ENCODE measurements at regions not wholly inside any gene's neighbourhood (a gene's known extent, or its start where the extent isn't known, plus 50 kb on each side); places are given as distances from the start of the nearest gene placed in this dataset.

- WGBS (ENCODE audit: insufficient coverage) = 100% methylated on average over 2 of the region's 2 CpGs
- Histone ChIP-seq H3K9me3 (ENCODE audit: control extremely low read depth in 1 of 5, control insufficient read depth in 4 of 5, insufficient read depth in 2 of 5, low read depth in 1 of 5, low read length in 4 of 5) (no peaks in the 10 kb centered on the region), H3K36me3 (ENCODE audit: control insufficient read depth in 4 of 4, insufficient read depth in 4 of 4, low read length in 3 of 4) (no peaks in the 10 kb centered on the region), H3K27me3 (replicated peaks in 2 of 5; ENCODE audit: control insufficient read depth in 4 of 5, insufficient read depth in 5 of 5, low read length in 4 of 5) (no peaks in the 10 kb centered on the region), H3K27ac (ENCODE audit: insufficient read depth in 1 of 2, low read depth in 1 of 2, low read length in 2 of 2, poor library complexity in 1 of 2, severe bottlenecking in 2 of 2) (no peak overlapping the region), H3K4me3 (ENCODE audit: control insufficient read depth in 1 of 7, extremely low read depth in 1 of 7, insufficient read depth in 4 of 7, low read depth in 2 of 7, low read length in 6 of 7) (no peak overlapping the region), H3K4me1 (ENCODE audit: control extremely low read depth in 1 of 4, control insufficient read depth in 4 of 4, insufficient read depth in 4 of 4, low read length in 3 of 4) (no peaks in the 10 kb centered on the region)
- DNase-seq = no peak
- ChIA-PET POLR2A (no interaction called here), CTCF (no interaction called here)
These were observed 68.9 kb upstream of the CELF4 start for GRCh38 chr18:37634516-37634915.

DNA sequence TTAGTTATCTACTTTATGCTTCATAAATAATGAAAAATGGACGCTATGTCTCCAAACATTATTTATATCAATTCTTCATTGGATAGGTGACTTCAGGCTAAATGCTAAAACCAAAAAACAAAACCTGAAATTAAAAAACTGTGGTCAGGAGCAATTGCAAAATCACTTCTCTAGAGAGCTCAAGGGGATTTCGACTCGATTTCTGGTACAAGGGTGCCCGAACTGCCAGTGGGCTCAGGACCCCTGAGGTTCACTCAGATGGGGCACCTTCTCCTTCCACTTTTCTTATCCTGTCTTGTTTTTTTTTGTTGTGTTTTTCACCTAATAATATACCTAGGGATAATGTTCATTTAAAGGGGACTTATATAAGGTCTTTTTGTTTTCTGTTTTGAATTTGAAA, 65.8 kb upstream of the CELF4 start:
- no peak for DNase-seq
- Histone ChIP-seq H3K27ac (ENCODE audit: insufficient read depth in 1 of 2, low read depth in 1 of 2, low read length in 2 of 2, poor library complexity in 1 of 2, severe bottlenecking in 2 of 2) (no peak overlapping the region), H3K4me3 (ENCODE audit: control insufficient read depth in 1 of 7, extremely low read depth in 1 of 7, insufficient read depth in 4 of 7, low read depth in 2 of 7, low read length in 6 of 7) (no peak overlapping the region), H3K4me1 (ENCODE audit: control extremely low read depth in 1 of 4, control insufficient read depth in 4 of 4, insufficient read depth in 4 of 4, low read length in 3 of 4) (no peaks in the 10 kb centered on the region), H3K27me3 (replicated peaks in 2 of 5; ENCODE audit: control insufficient read depth in 4 of 5, insufficient read depth in 5 of 5, low read length in 4 of 5) (no peaks in the 10 kb centered on the region), H3K36me3 (ENCODE audit: control insufficient read depth in 4 of 4, insufficient read depth in 4 of 4, low read length in 3 of 4) (no peaks in the 10 kb centered on the region), H3K9me3 (ENCODE audit: control extremely low read depth in 1 of 5, control insufficient read depth in 4 of 5, insufficient read depth in 2 of 5, low read depth in 1 of 5, low read length in 4 of 5) (no peaks in the 10 kb centered on the region)
- POLR2A ChIA-PET = interaction anchor here (0.5 kb wide), 1 partner anchor 783 kb away, joined by 3 read pairs; no protein-coding TSS in a partner anchor
- CTCF ChIA-PET = no interaction called here
- WGBS (ENCODE audit: insufficient coverage) = 92% methylated on average over 3 of the region's 4 CpGs

DNA sequence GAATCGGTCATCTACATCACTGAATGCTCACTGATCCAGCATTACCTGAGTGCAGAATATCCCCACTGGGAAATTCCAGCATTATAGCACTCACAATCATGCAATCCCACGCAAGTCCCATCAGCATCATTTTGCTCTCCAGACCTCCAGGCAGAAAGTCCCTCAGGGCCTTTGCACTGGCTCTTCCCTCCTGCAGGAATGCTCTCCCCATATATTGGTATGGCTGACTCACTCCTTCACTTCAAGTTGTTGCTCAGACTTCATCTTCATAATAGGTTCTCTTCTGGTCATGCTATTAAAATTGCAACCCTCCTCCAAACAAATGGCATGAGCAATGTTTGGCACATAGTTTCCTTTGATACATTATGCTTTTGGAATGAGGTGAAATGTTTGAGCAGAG, 64.7 kb upstream of the CELF4 start:
- Histone ChIP-seq H3K27me3 (replicated peaks in 2 of 5; ENCODE audit: control insufficient read depth in 4 of 5, insufficient read depth in 5 of 5, low read length in 4 of 5) (no peaks in the 10 kb centered on the region), H3K36me3 (ENCODE audit: control insufficient read depth in 4 of 4, insufficient read depth in 4 of 4, low read length in 3 of 4) (no peaks in the 10 kb centered on the region), H3K4me1 (ENCODE audit: control extremely low read depth in 1 of 4, control insufficient read depth in 4 of 4, insufficient read depth in 4 of 4, low read length in 3 of 4) (no peaks in the 10 kb centered on the region), H3K27ac (ENCODE audit: insufficient read depth in 1 of 2, low read depth in 1 of 2, low read length in 2 of 2, poor library complexity in 1 of 2, severe bottlenecking in 2 of 2) (no peak overlapping the region), H3K4me3 (ENCODE audit: control insufficient read depth in 1 of 7, extremely low read depth in 1 of 7, insufficient read depth in 4 of 7, low read depth in 2 of 7, low read length in 6 of 7) (no peak overlapping the region), H3K9me3 (ENCODE audit: control extremely low read depth in 1 of 5, control insufficient read depth in 4 of 5, insufficient read depth in 2 of 5, low read depth in 1 of 5, low read length in 4 of 5) (no peaks in the 10 kb centered on the region)
- no peak for DNase-seq
- ChIA-PET CTCF (no interaction called here), POLR2A (no interaction called here)
- 95% methylated on average over 2 of the region's 2 CpGs for WGBS (ENCODE audit: insufficient coverage)

GRCh38 chr18:37628470-37629220, 63.0 kb upstream of the CELF4 start:
- no peak for DNase-seq
- ChIA-PET CTCF (no interaction called here), POLR2A (no interaction called here)
- Histone ChIP-seq H3K9me3 (ENCODE audit: control extremely low read depth in 1 of 5, control insufficient read depth in 4 of 5, insufficient read depth in 2 of 5, low read depth in 1 of 5, low read length in 4 of 5) (peaks cover 0 to 2% (median 0%) of the 10 kb centered on the region in 5 experiments), H3K4me1 (ENCODE audit: control extremely low read depth in 1 of 4, control insufficient read depth in 4 of 4, insufficient read depth in 4 of 4, low read length in 3 of 4) (no peaks in the 10 kb centered on the region), H3K4me3 (ENCODE audit: control insufficient read depth in 1 of 7, extremely low read depth in 1 of 7, insufficient read depth in 4 of 7, low read depth in 2 of 7, low read length in 6 of 7) (no peak overlapping the region), H3K27me3 (replicated peaks in 2 of 5; ENCODE audit: control insufficient read depth in 4 of 5, insufficient read depth in 5 of 5, low read length in 4 of 5) (no peaks in the 10 kb centered on the region), H3K27ac (ENCODE audit: insufficient read depth in 1 of 2, low read depth in 1 of 2, low read length in 2 of 2, poor library complexity in 1 of 2, severe bottlenecking in 2 of 2) (no peak overlapping the region), H3K36me3 (ENCODE audit: control insufficient read depth in 4 of 4, insufficient read depth in 4 of 4, low read length in 3 of 4) (no peaks in the 10 kb centered on the region)
- WGBS (ENCODE audit: insufficient coverage) = 100% methylated on average over 2 of the region's 3 CpGs

- ChIA-PET POLR2A (interaction anchor here (0.5 kb wide), 1 partner anchor 670 kb away, joined by 3 read pairs; no protein-coding TSS in a partner anchor), CTCF (interaction anchor here (1.4 kb wide), 1 partner anchor 12 kb away, joined by 3 read pairs; no protein-coding TSS in a partner anchor)
- Histone ChIP-seq H3K36me3 (ENCODE audit: control insufficient read depth in 4 of 4, insufficient read depth in 4 of 4, low read length in 3 of 4) (no peaks in the 10 kb centered on the region), H3K4me3 (ENCODE audit: control insufficient read depth in 1 of 7, extremely low read depth in 1 of 7, insufficient read depth in 4 of 7, low read depth in 2 of 7, low read length in 6 of 7) (no peak overlapping the region), H3K9me3 (ENCODE audit: control extremely low read depth in 1 of 5, control insufficient read depth in 4 of 5, insufficient read depth in 2 of 5, low read depth in 1 of 5, low read length in 4 of 5) (peaks cover 0 to 2% (median 0%) of the 10 kb centered on the region in 5 experiments), H3K27me3 (replicated peaks in 2 of 5; ENCODE audit: control insufficient read depth in 4 of 5, insufficient read depth in 5 of 5, low read length in 4 of 5) (peaks cover 0 to 2% (median 0%) of the 10 kb centered on the region in 5 experiments), H3K27ac (ENCODE audit: insufficient read depth in 1 of 2, low read depth in 1 of 2, low read length in 2 of 2, poor library complexity in 1 of 2, severe bottlenecking in 2 of 2) (no peak overlapping the region), H3K4me1 (ENCODE audit: control extremely low read depth in 1 of 4, control insufficient read depth in 4 of 4, insufficient read depth in 4 of 4, low read length in 3 of 4) (no peaks in the 10 kb centered on the region)
- DNase-seq = no peak
- 100% methylated on average over 2 of the region's 2 CpGs for WGBS (ENCODE audit: insufficient coverage)
These were observed 58.7 kb upstream of the CELF4 start for GRCh38 chr18:37624318-37624717.

- peaks cover 0 to 2% (median 2%) of the 10 kb centered on the region in 5 experiments for H3K9me3 ChIP-seq (ENCODE audit: control extremely low read depth in 1 of 5, control insufficient read depth in 4 of 5, insufficient read depth in 2 of 5, low read depth in 1 of 5, low read length in 4 of 5)
- 100% methylated on average over 1 of the region's 4 CpGs for WGBS (ENCODE audit: insufficient coverage)
- peaks cover 0 to 2% (median 0%) of the 10 kb centered on the region in 5 experiments for H3K27me3 ChIP-seq (replicated peaks in 2 of 5; ENCODE audit: control insufficient read depth in 4 of 5, insufficient read depth in 5 of 5, low read length in 4 of 5)
- no peaks in the 10 kb centered on the region for H3K4me1 ChIP-seq (ENCODE audit: control extremely low read depth in 1 of 4, control insufficient read depth in 4 of 4, insufficient read depth in 4 of 4, low read length in 3 of 4)
- DNase-seq = no peak
- H3K36me3 ChIP-seq (ENCODE audit: control insufficient read depth in 4 of 4, insufficient read depth in 4 of 4, low read length in 3 of 4) = no peaks in the 10 kb centered on the region
- ChIA-PET CTCF (no interaction called here), POLR2A (no interaction called here)
- no peak overlapping the region for H3K27ac ChIP-seq (ENCODE audit: insufficient read depth in 1 of 2, low read depth in 1 of 2, low read length in 2 of 2, poor library complexity in 1 of 2, severe bottlenecking in 2 of 2)
- H3K4me3 ChIP-seq (ENCODE audit: control insufficient read depth in 1 of 7, extremely low read depth in 1 of 7, insufficient read depth in 4 of 7, low read depth in 2 of 7, low read length in 6 of 7) = no peak overlapping the region
These were observed 54.4 kb upstream of the CELF4 start for GRCh38 chr18:37619964-37620363.

- Histone ChIP-seq H3K4me1 (ENCODE audit: control extremely low read depth in 1 of 4, control insufficient read depth in 4 of 4, insufficient read depth in 4 of 4, low read length in 3 of 4) (no peaks in the 10 kb centered on the region), H3K27me3 (replicated peaks in 2 of 5; ENCODE audit: control insufficient read depth in 4 of 5, insufficient read depth in 5 of 5, low read length in 4 of 5) (peaks cover 0 to 2% (median 0%) of the 10 kb centered on the region in 5 experiments), H3K27ac (ENCODE audit: insufficient read depth in 1 of 2, low read depth in 1 of 2, low read length in 2 of 2, poor library complexity in 1 of 2, severe bottlenecking in 2 of 2) (no peak overlapping the region), H3K9me3 (ENCODE audit: control extremely low read depth in 1 of 5, control insufficient read depth in 4 of 5, insufficient read depth in 2 of 5, low read depth in 1 of 5, low read length in 4 of 5) (peaks cover 0 to 2% (median 0%) of the 10 kb centered on the region in 5 experiments), H3K4me3 (ENCODE audit: control insufficient read depth in 1 of 7, extremely low read depth in 1 of 7, insufficient read depth in 4 of 7, low read depth in 2 of 7, low read length in 6 of 7) (no peak overlapping the region), H3K36me3 (ENCODE audit: control insufficient read depth in 4 of 4, insufficient read depth in 4 of 4, low read length in 3 of 4) (no peaks in the 10 kb centered on the region)
- WGBS (ENCODE audit: insufficient coverage) = 25% methylated on average over 1 of the region's 2 CpGs
- CTCF ChIA-PET = no interaction called here
- POLR2A ChIA-PET = no interaction called here
- no peak for DNase-seq
These were observed 52.0 kb upstream of the CELF4 start for GRCh38 chr18:37617623-37618022.
